HL-60 (cell line): ENCODE measurements at regions not wholly inside any gene's neighbourhood (a gene's known extent, or its start where the extent isn't known, plus 50 kb on each side); places are given as distances from the start of the nearest gene placed in this dataset.
"Not testable (repeated sequence)": the region's sequence is repeated elsewhere in the genome, so short reads cannot be mapped to it uniquely, and the experiment has no call there.

Experiments
- DNase-seq, 2 experiments: peaks; one replicate each; pipeline ENCODE4 v3.0.0-alpha.2; 2010 to 2020; ENCODE audit warnings: low read depth in 1 of 2, low spot score in 1 of 2
- H3K27ac ChIP-seq: fragments of 250-450 bp; sonication (Bioruptor Pico); replicated peaks from 2 replicates; pipeline ENCODE4 v1.5.1; 2020; ENCODE audit warnings: mild to moderate bottlenecking, moderate library complexity
- H3K27me3 ChIP-seq: fragments of 250-450 bp; sonication (Bioruptor Pico); 2 replicates; pipeline ENCODE4 v1.5.1; 2021; ENCODE audit warnings: mild to moderate bottlenecking, moderate library complexity; ENCODE audit not compliant: insufficient read depth, poor library complexity, severe bottlenecking
- H3K4me3 ChIP-seq: replicated peaks from 2 replicates; pipeline ENCODE4 v1.5.1; 2011; ENCODE audit warnings: mild to moderate bottlenecking, control low read depth, low read length; ENCODE audit not compliant: insufficient read depth
- CTCF ChIP-seq: IDR thresholded peaks from one replicate; pipeline ENCODE4 v1.5.1; 2011; ENCODE audit warnings: low read length, control low read depth, inconsistent platforms; ENCODE audit not compliant: insufficient read depth
- GABPA ChIP-seq: IDR thresholded peaks from 2 replicates; pipeline ENCODE4 v1.6.1; 2012; ENCODE audit warnings: low read depth
- POLR2AphosphoS5 ChIP-seq: IDR thresholded peaks from 2 replicates; pipeline ENCODE4 v1.6.1; 2012; ENCODE audit warnings: low read depth
- REST ChIP-seq: IDR thresholded peaks from 2 replicates; pipeline ENCODE4 v1.6.1; 2012; ENCODE audit warnings: low read depth; ENCODE audit not compliant: insufficient replicate concordance
- SPI1 ChIP-seq: IDR thresholded peaks from 2 replicates; pipeline ENCODE4 v1.6.1; 2012; ENCODE audit warnings: low read depth, mild to moderate bottlenecking, borderline replicate concordance

- no peak overlapping the region for H3K4me3 ChIP-seq
- TF ChIP-seq SPI1 (no peak), CTCF (no peak), REST (no peak), POLR2AphosphoS5 (no peak), GABPA (no peak)
- H3K27ac ChIP-seq, result no peak overlapping the region
- H3K27me3 ChIP-seq, result no peaks in the 10 kb centered on the region
- no peak for DNase-seq
These were observed 187.1 kb upstream of the SEMA3E start for GRCh38 chr7:83836028-83836427.

GRCh38 chr7:83835424-83835823 is 186.5 kb upstream of the SEMA3E start:
- no peak overlapping the region for H3K27ac ChIP-seq
- DNase-seq, result no peak
- no peaks in the 10 kb centered on the region for H3K27me3 ChIP-seq
- no peak overlapping the region for H3K4me3 ChIP-seq
- no peak for TF ChIP-seq SPI1
- no peak for TF ChIP-seq GABPA
- TF ChIP-seq REST, result no peak
- TF ChIP-seq CTCF, result no peak
- no peak for TF ChIP-seq POLR2AphosphoS5

- H3K27ac ChIP-seq, H3K27me3 ChIP-seq, H3K4me3 ChIP-seq, DNase-seq: not testable (repeated sequence)
These were observed 184.8 kb upstream of the SEMA3E start for GRCh38 chr7:83833721-83834120.

GRCh38 chr7:83832009-83832408 is 183.1 kb upstream of the SEMA3E start:
- TF ChIP-seq POLR2AphosphoS5, result no peak
- TF ChIP-seq CTCF, result no peak
- no peak for TF ChIP-seq GABPA
- no peak for TF ChIP-seq REST
- TF ChIP-seq SPI1, result no peak
- no peak for DNase-seq
- no peak overlapping the region for H3K27ac ChIP-seq
- no peaks in the 10 kb centered on the region for H3K27me3 ChIP-seq
- H3K4me3 ChIP-seq, result no peak overlapping the region
